HUES48 (cell line): ENCODE measurements at regions not wholly inside any gene's neighbourhood (a gene's known extent, or its start where the extent isn't known, plus 50 kb on each side); places are given as distances from the start of the nearest gene placed in this dataset.
A peak's percentile ranks its signal among the peaks of the same experiment; 100 is the strongest.

Source experiments
- H3K27ac ChIP-seq: one replicate; pipeline ENCODE4 v1.7.0; 2013; ENCODE audit warnings: low read depth, low read length, inconsistent platforms
- H3K27me3 ChIP-seq: 2 replicates; pipeline ENCODE4 v1.6.1; 2013; ENCODE audit warnings: mild to moderate bottlenecking, low read length; ENCODE audit not compliant: control insufficient read depth, insufficient read depth
- H3K36me3 ChIP-seq: 2 replicates; pipeline ENCODE4 v1.6.1; 2013; ENCODE audit warnings: low read length; ENCODE audit not compliant: control insufficient read depth, insufficient read depth
- H3K4me1 ChIP-seq: 2 replicates; pipeline ENCODE4 v1.6.1; 2013; ENCODE audit warnings: mild to moderate bottlenecking, low read length; ENCODE audit not compliant: control insufficient read depth, insufficient read depth
- H3K4me3 ChIP-seq: 2 replicates; pipeline ENCODE4 v1.5.1; 2013; ENCODE audit warnings: mild to moderate bottlenecking, low read depth, low read length
- H3K9ac ChIP-seq: 2 replicates; pipeline ENCODE4 v1.6.1; 2013; ENCODE audit warnings: mild to moderate bottlenecking, low read depth, low read length, moderate library complexity
- H3K9me3 ChIP-seq: 2 replicates; pipeline ENCODE4 v1.6.1; 2013; ENCODE audit warnings: low read length; ENCODE audit not compliant: control insufficient read depth, insufficient read depth

DNA sequence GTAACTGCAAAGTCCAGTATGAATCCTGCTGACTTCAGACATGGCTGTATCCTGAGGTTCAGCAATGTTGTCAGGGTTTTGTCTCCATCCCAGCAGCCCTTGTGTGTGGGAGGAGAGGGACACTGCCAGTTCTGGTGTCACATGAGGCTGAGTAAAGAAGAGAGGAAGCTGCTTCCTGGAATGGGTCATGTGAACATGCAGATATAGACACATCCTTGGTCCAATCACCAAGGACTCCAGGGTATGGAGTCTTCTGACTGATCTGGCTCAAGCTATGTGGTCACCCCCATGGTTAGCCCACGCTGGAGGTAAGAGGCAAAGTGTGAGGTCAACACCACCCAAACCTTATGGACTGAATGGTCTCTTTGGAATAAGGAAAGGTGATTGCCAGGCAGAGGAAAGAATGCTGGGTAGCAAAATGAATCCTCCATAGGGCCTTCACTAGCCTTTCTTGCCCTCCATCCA is 134.4 kb upstream of the SLC1A4 start:
- no peak overlapping the region for H3K4me3 ChIP-seq
- H3K9ac ChIP-seq, result no peak overlapping the region
- H3K27ac ChIP-seq, result no peak overlapping the region
- H3K27me3 ChIP-seq, result peaks cover 23% of the 10 kb centered on the region
- H3K9me3 ChIP-seq, result no peaks in the 10 kb centered on the region
- H3K36me3 ChIP-seq, result no peaks in the 10 kb centered on the region
- peaks cover 30% of the 10 kb centered on the region for H3K4me1 ChIP-seq

DNA sequence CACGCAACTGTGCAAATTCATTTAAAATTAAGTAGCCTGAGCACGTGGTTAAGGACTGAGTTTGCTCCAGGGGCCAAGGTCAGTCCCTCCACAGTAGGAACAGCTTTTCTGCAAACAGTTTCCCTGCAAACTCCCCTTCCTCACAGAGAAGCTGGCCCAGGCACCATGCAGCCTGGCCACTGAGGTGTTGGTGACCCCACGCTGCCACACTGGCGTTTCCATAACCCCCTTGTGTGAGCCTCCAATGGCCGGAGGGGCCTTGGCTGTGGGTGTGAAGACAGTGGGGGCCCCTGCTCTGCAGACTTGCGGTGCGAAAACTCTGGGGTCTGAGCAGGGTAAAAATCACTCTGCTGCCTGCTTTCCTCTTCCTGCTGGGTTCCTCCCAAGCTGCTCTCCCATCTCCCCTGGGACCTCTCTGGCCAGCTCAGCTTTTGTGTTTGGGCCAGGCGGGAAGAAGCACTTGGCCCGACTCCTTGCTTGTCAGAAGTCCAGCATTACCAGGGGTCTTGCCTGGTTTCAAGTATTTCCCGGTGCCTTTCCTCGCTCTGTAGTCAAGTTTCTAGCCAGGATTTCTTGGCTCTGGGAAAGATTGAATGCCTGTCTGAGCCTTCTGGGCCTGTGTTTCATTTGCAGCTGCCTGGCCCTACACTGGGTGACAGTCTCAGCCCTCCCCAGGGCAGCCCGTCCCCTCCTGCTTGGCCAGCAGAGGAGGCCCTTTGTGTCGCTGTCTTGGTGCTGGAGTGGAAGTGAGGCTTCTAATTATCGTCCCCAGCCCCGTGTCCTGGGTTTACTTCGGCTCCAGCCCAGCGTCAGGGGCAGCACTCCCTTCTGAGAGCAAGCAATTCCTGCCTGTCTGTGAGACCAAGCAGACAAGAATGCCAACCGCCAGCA is 131.4 kb upstream of the SLC1A4 start:
- no peaks in the 10 kb centered on the region for H3K36me3 ChIP-seq
- H3K4me3 ChIP-seq, result no peak overlapping the region
- no peak overlapping the region for H3K9ac ChIP-seq
- no peak overlapping the region for H3K27ac ChIP-seq
- H3K4me1 ChIP-seq, result peaks cover 35% of the 10 kb centered on the region
- H3K9me3 ChIP-seq, result no peaks in the 10 kb centered on the region
- peaks cover 52% of the 10 kb centered on the region for H3K27me3 ChIP-seq

DNA sequence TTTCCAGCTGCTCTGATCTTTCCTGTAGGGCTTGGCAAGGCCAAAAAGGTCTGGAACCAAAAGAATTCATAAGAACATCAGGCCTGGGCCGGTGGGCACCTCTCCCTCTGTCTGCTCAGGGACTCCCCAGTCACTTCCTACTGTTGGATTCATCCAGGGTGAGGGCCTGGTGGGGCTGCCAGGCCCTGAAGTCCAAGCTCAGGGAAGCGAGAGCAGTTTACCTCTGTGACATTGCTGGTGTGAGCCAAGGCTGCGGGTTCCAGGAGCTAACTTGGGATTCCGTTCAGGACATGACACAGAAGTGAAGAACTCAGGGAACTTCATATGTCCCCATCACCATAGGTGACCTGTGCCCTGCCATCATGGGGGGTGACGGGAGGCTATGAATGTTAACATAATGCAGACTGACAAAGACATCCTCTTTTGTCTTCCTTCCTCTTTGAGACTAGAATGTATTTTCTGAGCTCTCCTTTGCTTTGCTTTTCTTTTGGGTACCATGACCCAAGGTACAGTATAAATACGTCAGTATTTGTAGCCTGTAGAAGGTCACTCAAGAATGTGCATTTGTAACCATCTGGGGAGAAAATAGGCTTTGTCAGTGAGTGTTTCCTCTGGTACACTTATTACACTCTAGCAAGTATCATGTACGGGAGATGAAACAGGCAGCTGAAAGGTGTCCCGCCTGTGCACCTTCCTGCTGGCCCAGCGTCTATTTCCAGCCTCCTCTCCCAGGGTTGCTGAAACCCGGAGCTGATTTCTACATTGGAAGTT is 130.5 kb upstream of the SLC1A4 start:
- peaks cover 61% of the 10 kb centered on the region for H3K27me3 ChIP-seq
- H3K4me1 ChIP-seq, result peaks cover 35% of the 10 kb centered on the region
- no peak overlapping the region for H3K9ac ChIP-seq
- no peak overlapping the region for H3K27ac ChIP-seq
- no peaks in the 10 kb centered on the region for H3K9me3 ChIP-seq
- H3K4me3 ChIP-seq, result peak overlapping the region; percentile 52
- H3K36me3 ChIP-seq, result no peaks in the 10 kb centered on the region

DNA sequence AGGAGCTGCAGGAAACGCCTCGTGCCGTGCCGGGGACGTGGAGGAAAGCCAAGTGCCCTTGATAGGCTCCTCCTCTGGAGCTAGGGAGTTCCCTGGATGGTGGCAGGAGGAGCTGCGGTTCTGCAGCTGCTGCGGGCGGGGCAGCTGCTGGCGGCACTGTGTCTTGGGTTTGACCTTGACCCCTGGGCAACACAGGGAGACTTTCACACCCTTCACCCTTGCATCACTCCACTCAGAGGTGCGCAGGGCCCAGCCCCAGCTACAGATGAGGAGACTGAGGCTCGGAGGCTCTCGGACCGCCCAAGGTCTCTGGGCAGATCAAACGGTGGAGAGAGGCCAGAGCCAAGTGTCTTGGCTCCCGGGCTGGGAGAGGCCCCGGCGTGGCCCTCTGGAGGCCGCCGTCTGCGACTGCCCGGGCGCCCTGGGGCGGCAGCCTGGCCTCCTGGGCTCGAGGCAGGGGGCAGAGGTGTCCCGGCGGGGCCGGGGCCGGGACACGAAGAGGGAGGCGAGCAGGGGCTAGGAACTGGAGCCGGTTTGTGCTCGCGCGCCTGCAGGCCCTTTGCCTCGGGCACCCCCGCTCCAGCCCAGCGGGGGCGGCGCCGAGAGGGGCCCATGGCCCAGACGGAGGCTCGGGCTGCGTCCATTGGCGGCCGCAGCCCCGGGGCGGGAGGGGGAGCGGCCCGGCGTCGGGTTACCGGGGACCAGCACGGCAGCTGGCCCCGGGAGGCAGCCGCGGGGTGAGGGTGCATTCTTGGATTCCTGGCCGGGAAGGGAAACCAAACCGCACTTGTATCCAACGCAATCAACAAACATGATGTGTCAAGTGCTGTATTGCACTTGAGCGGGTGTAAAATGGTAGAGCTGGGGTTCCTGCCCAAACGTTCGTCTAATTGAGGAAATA is 129.6 kb upstream of the SLC1A4 start:
- H3K27ac ChIP-seq, result peak overlapping the region; percentile 29
- no peaks in the 10 kb centered on the region for H3K36me3 ChIP-seq
- no peaks in the 10 kb centered on the region for H3K9me3 ChIP-seq
- peaks cover 69% of the 10 kb centered on the region for H3K27me3 ChIP-seq
- H3K9ac ChIP-seq, result no peak overlapping the region
- H3K4me1 ChIP-seq, result peaks cover 43% of the 10 kb centered on the region
- H3K4me3 ChIP-seq, result peak overlapping the region; percentile 52

DNA sequence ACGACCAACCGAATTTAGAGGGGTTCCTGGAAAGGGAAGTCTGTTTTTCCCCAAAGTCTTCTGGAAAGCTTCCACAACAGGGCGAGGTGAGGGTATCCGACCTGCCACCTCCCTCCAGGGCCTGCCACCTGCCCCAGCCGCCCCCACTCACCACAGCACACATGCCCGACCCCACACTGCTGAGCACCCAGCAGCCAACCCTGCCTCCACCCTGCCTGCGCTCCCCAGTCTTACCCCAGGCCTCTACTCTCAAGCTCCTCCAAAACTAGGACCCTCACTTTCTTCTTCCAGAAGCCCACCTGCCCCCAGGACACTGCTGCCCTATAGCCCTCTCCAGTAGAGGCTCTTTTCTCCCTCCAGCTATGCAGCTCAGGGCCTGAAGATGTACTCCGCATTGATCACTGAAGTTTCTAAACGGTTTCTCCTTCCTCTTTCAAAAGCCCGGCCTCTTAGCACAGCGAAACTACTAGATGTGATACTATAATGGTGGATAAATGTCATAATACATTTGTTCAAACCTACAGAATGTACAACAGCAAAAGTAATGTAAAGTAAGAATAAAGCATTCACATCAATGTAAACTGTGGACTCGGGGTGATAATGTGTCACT is 128.8 kb upstream of the SLC1A4 start:
- peak overlapping the region; percentile 52 for H3K4me3 ChIP-seq
- H3K27me3 ChIP-seq, result peaks cover 69% of the 10 kb centered on the region
- no peak overlapping the region for H3K27ac ChIP-seq
- no peaks in the 10 kb centered on the region for H3K9me3 ChIP-seq
- peaks cover 43% of the 10 kb centered on the region for H3K4me1 ChIP-seq
- no peak overlapping the region for H3K9ac ChIP-seq
- H3K36me3 ChIP-seq, result no peaks in the 10 kb centered on the region

DNA sequence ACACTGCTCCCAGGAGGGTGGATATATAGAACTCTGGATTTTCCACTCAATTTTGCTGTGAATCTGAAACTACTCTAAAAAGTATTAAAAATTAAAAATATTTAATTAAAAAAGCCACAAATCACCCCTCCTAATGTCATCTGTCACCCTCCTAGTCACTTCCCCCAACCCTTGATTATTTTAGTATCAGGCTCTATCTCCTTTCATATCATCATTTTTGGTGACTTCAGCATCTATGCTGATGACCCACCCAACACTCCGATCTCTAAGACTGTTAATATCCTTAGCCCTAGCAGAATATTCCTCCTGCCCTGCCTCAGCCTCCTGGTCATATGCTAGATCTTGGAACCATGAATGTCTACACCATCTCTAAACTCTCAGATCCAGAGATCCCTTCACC is 128.3 kb upstream of the SLC1A4 start:
- Histone ChIP-seq H3K4me3 (no peak overlapping the region), H3K27ac (no peak overlapping the region), H3K36me3 (no peaks in the 10 kb centered on the region), H3K9me3 (no peaks in the 10 kb centered on the region), H3K27me3 (peaks cover 72% of the 10 kb centered on the region), H3K4me1 (peaks cover 46% of the 10 kb centered on the region), H3K9ac (no peak overlapping the region)

DNA sequence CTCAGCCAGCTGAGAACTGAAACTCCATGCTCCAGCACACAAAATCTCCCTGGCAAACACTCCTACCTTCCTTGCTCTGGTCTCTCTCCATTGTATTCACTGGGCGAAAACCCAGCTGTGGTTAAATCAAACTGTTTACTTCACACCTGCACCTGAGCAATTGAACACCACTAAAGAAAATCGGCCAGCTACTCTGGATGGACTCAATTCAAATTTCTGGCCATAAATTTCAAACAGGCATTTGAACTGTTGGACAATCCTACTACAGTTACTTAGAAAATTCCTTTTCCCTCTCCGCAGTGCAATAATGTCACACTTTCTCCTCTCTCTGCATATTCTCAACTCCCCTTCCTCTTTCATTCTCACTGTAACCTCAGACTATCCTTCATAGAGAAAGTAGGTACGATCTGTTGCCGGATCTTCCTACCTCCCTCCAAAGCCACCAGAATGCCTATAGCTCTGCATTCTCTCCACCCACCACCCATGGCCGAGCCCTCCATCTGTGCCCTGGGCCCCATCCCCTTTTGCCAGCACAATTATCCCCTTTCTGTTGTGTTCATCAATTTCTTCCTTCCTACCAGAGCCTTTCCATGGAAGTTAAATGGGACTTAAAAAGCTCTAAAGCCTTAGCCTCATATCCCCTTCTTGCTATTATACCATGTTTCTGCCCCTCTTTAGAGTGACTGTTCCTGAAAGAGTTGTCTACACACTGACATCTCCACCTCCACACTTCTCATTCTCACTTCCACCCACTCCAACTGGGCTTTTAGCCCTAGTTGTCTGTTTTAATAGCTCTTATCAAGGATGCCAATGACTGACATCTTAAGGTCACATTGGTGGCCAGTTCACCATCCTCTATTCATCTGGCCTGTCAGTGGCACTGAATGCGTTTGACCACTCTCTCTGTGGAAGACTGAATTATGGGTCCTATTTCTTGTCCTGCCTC is 127.5 kb upstream of the SLC1A4 start:
- no peak overlapping the region for H3K27ac ChIP-seq
- H3K9me3 ChIP-seq, result no peaks in the 10 kb centered on the region
- H3K9ac ChIP-seq, result no peak overlapping the region
- peaks cover 46% of the 10 kb centered on the region for H3K4me1 ChIP-seq
- peaks cover 80% of the 10 kb centered on the region for H3K27me3 ChIP-seq
- H3K4me3 ChIP-seq, result no peak overlapping the region
- no peaks in the 10 kb centered on the region for H3K36me3 ChIP-seq

DNA sequence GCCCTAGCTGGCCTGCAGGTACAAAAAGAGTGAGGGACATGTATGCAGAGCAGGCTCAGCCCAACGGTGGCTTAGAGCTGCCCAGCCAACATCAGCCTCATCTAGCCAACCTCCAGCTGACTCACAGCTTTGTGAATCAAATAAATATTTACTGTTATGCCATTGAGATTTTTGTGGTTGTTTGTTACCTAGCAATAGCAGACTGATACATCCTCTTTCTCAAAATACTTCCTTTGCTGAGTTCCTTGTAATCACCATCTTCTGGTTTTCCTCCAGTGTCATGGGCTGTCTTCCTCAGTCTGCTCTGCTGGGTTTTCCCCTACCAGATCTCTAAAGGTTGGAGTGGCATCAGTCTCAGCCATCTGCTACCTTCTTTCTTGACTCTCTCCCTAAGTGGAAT is 126.6 kb upstream of the SLC1A4 start:
- H3K9ac ChIP-seq, result no peak overlapping the region
- no peak overlapping the region for H3K4me3 ChIP-seq
- H3K4me1 ChIP-seq, result peaks cover 37% of the 10 kb centered on the region
- H3K27ac ChIP-seq, result no peak overlapping the region
- no peaks in the 10 kb centered on the region for H3K36me3 ChIP-seq
- H3K9me3 ChIP-seq, result no peaks in the 10 kb centered on the region
- peaks cover 85% of the 10 kb centered on the region for H3K27me3 ChIP-seq

DNA sequence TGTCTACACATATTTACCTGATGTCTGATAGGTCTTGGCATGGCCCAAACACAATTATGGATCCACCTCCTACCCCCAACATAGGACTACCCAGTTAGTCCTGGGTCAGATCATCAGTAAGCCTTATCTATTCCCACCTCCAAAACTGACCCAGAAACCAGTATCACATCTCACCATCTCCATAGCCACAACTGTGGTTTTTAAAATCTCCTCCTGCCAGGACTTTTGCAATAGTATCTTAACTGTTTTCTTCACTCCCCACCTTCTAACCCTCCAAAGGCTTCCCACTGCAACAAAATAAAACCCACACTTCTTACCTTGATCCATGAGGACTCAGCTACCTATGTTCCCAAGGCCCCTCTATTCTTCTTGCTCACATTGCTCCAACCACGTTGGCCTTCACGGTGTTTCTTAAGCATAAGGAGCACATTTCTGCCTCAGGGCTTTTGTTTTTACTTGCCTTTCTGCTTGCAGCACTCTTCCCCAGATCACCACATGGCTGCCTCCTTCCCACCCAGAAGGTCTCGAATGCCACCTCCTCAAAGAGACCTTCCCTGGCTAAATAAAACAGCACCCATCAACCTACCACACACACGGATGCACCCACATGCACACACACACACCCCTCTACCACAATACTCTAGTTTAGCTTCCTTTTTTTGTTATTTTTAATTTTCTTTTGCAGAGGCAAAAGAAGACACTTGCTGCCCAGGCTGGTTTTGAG is 125.9 kb upstream of the SLC1A4 start:
- Histone ChIP-seq H3K9me3 (no peaks in the 10 kb centered on the region), H3K4me1 (peaks cover 31% of the 10 kb centered on the region), H3K27ac (no peak overlapping the region), H3K9ac (no peak overlapping the region), H3K27me3 (peaks cover 79% of the 10 kb centered on the region), H3K36me3 (no peaks in the 10 kb centered on the region), H3K4me3 (no peak overlapping the region)
